ENCODE measurements at regions not wholly inside any gene's neighbourhood (a gene's known extent, or its start where the extent isn't known, plus 50 kb on each side); places are given as distances from the start of the nearest gene placed in this dataset.

- Histone ChIP-seq H3K27me3 (ENCODE audit: control insufficient read depth in 2 of 2, insufficient read depth in 2 of 2, low read length in 2 of 2) (peaks cover 8 to 13% of the 10 kb centered on the region in 2 experiments), H2AFZ (ENCODE audit: low read depth, low read length) (no peak overlapping the region), H3K9ac (replicated peaks; ENCODE audit: extremely low read depth, insufficient read depth, low read length) (no peak overlapping the region), H3K9me1 (replicated peaks; ENCODE audit: control insufficient read depth, extremely low read depth, insufficient read depth, low read length) (no peaks in the 10 kb centered on the region), H4K20me1 (replicated peaks; ENCODE audit: control insufficient read depth, extremely low read depth, insufficient read depth, low read length) (no peaks in the 10 kb centered on the region), H3K79me2 (ENCODE audit: control insufficient read depth, insufficient read depth, low read length) (no peaks in the 10 kb centered on the region), H3K36me3 (ENCODE audit: control insufficient read depth in 2 of 2, extremely low read depth in 1 of 2, insufficient read depth in 2 of 2, low read length in 2 of 2) (no peaks in the 10 kb centered on the region), H3K4me1 (ENCODE audit: control insufficient read depth, extremely low read depth, insufficient read depth, low read length) (no peaks in the 10 kb centered on the region), H3K4me2 (ENCODE audit: insufficient read depth, low read length) (no peak overlapping the region), H3K4me3 (replicated peaks in 1 of 3; ENCODE audit: insufficient read depth in 1 of 3, low read depth in 1 of 3, low read length in 3 of 3) (no peak overlapping the region), H3K27ac (ENCODE audit: insufficient read depth, low read depth, low read length) (no peak overlapping the region), H3K9me3 (replicated peaks; ENCODE audit: control insufficient read depth, insufficient read depth, low read length) (no peaks in the 10 kb centered on the region)
- ChIA-PET POLR2A (interaction anchor here (0.5 kb wide), 1 partner anchor 545 kb away, joined by 3 read pairs; no protein-coding TSS in a partner anchor), CTCF (interaction anchor here (0.7 to 2.0 kb wide), 21 partner anchors 9 to 1408 kb away, joined by 3 to 16 read pairs (median 3); partner anchors contain the start of gene ZNF521)
- TF ChIP-seq, protein P1, sequence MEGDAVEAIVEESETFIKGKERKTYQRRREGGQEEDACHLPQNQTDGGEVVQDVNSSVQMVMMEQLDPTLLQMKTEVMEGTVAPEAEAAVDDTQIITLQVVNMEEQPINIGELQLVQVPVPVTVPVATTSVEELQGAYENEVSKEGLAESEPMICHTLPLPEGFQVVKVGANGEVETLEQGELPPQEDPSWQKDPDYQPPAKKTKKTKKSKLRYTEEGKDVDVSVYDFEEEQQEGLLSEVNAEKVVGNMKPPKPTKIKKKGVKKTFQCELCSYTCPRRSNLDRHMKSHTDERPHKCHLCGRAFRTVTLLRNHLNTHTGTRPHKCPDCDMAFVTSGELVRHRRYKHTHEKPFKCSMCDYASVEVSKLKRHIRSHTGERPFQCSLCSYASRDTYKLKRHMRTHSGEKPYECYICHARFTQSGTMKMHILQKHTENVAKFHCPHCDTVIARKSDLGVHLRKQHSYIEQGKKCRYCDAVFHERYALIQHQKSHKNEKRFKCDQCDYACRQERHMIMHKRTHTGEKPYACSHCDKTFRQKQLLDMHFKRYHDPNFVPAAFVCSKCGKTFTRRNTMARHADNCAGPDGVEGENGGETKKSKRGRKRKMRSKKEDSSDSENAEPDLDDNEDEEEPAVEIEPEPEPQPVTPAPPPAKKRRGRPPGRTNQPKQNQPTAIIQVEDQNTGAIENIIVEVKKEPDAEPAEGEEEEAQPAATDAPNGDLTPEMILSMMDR (IDR thresholded peaks at IDR 0.05; ENCODE audit: extremely low read depth in 1 of 2, insufficient read depth in 1 of 2, low read depth in 1 of 2, low read length in 2 of 2), result no peak
- dilution Hi-C loops (cut with MboI; ENCODE audit: extremely low pct_ligation_motif_present, low sequenced_read_pairs) (no loop called here), intact Hi-C loops (cut with micrococcal nuclease) (loop anchor here (2.0 to 10.0 kb wide), 3 partner anchors 331 to 611 kb away; partner anchors contain the start of gene ZNF521)
- no peak for FAIRE-seq
- no peak for DNase-seq (ENCODE audit: low read depth, low spot score)
- no TSS peak for BruUV-seq (replicated peaks)
Observed at GRCh38 chr18:25895518-25895917, 194.9 kb downstream of the SS18 start.

DNA sequence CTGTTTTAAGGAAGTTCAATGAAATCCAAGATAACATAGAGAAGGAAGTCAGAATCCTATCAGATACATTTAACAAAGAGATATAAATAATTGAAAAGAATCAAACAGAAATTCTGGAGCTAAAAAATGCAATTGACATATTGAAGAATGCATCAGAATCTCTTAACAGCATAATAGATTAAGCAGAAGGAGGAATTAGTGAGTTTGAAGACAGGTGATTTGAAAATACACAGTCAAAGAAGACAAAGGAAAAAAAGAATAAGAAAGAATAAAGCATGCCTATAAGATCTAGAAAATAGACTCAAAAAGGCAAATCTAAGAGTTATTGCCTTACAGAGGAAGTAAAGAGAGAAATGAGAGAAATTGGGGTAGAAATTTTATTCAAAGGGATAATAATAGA, 204.1 kb downstream of the SS18 start:
- intact Hi-C loops (cut with micrococcal nuclease) (no loop called here), dilution Hi-C loops (cut with MboI; ENCODE audit: extremely low pct_ligation_motif_present, low sequenced_read_pairs) (no loop called here)
- no peak for FAIRE-seq
- Histone ChIP-seq H3K4me2 (ENCODE audit: insufficient read depth, low read length) (no peak overlapping the region), H4K20me1 (replicated peaks; ENCODE audit: control insufficient read depth, extremely low read depth, insufficient read depth, low read length) (no peaks in the 10 kb centered on the region), H3K79me2 (ENCODE audit: control insufficient read depth, insufficient read depth, low read length) (no peaks in the 10 kb centered on the region), H3K27ac (ENCODE audit: insufficient read depth, low read depth, low read length) (no peak overlapping the region), H2AFZ (ENCODE audit: low read depth, low read length) (no peak overlapping the region), H3K4me3 (replicated peaks in 1 of 3; ENCODE audit: insufficient read depth in 1 of 3, low read depth in 1 of 3, low read length in 3 of 3) (no peak overlapping the region), H3K9me3 (replicated peaks; ENCODE audit: control insufficient read depth, insufficient read depth, low read length) (no peaks in the 10 kb centered on the region), H3K27me3 (ENCODE audit: control insufficient read depth in 2 of 2, insufficient read depth in 2 of 2, low read length in 2 of 2) (no peaks in the 10 kb centered on the region), H3K36me3 (ENCODE audit: control insufficient read depth in 2 of 2, extremely low read depth in 1 of 2, insufficient read depth in 2 of 2, low read length in 2 of 2) (no peaks in the 10 kb centered on the region), H3K9ac (replicated peaks; ENCODE audit: extremely low read depth, insufficient read depth, low read length) (no peak overlapping the region), H3K4me1 (ENCODE audit: control insufficient read depth, extremely low read depth, insufficient read depth, low read length) (no peaks in the 10 kb centered on the region), H3K9me1 (replicated peaks; ENCODE audit: control insufficient read depth, extremely low read depth, insufficient read depth, low read length) (no peaks in the 10 kb centered on the region)
- ChIA-PET POLR2A (no interaction called here), CTCF (interaction anchor here (0.9 kb wide), 1 partner anchor 9 kb away, joined by 3 read pairs; no protein-coding TSS in a partner anchor)
- no peak for TF ChIP-seq POLR2AphosphoS5 (IDR thresholded peaks at IDR 0.05; ENCODE audit: insufficient read depth, low read depth, low read length)
- TF ChIP-seq FOS (IDR thresholded peaks at IDR 0.05; ENCODE audit: borderline replicate concordance, insufficient read depth, low read length), result no peak
- TF ChIP-seq EZH2 (IDR thresholded peaks at IDR 0.05; ENCODE audit: borderline replicate concordance, low read depth, low read length, severe bottlenecking), result no peak
- TF ChIP-seq JUN (IDR thresholded peaks at IDR 0.05; ENCODE audit: borderline replicate concordance, insufficient read depth, insufficient read length, low read depth), result no peak
- TF ChIP-seq, protein P1 (IDR thresholded peaks at IDR 0.05; ENCODE audit: extremely low read depth in 1 of 2, insufficient read depth in 1 of 2, low read depth in 1 of 2, low read length in 2 of 2), result no peak
- TF ChIP-seq MYC (IDR thresholded peaks at IDR 0.05; ENCODE audit: low read depth, low read length), result no peak
- no peak for TF ChIP-seq GATA2 (IDR thresholded peaks at IDR 0.05; ENCODE audit: insufficient read depth, insufficient read length, low read depth, low read length)
- no peak for TF ChIP-seq POLR2A (IDR thresholded peaks at IDR 0.05; ENCODE audit: low read depth, low read length)
- TF ChIP-seq, protein P2, sequence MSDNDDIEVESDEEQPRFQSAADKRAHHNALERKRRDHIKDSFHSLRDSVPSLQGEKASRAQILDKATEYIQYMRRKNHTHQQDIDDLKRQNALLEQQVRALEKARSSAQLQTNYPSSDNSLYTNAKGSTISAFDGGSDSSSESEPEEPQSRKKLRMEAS (IDR thresholded peaks at IDR 0.05; ENCODE audit: insufficient read depth, insufficient read length), result no peak
- BruUV-seq (replicated peaks), result no TSS peak
- DNase-seq (ENCODE audit: low read depth, low spot score), result no peak
